Skeletal muscle satellite cell (primary cell): ENCODE measurements at regions not wholly inside any gene's neighbourhood (a gene's known extent, or its start where the extent isn't known, plus 50 kb on each side); places are given as distances from the start of the nearest gene placed in this dataset.
"Not testable (repeated sequence)": the region's sequence is repeated elsewhere in the genome, so short reads cannot be mapped to it uniquely, and the experiment has no call there.

Source experiments
- H3K27me3 ChIP-seq: 2 replicates; pipeline ENCODE4 v1.7.0; 2013; ENCODE audit warnings: low read length; ENCODE audit not compliant: control insufficient read depth, insufficient read depth
- H3K36me3 ChIP-seq: 2 replicates; pipeline ENCODE4 v1.7.0; 2013; ENCODE audit warnings: mild to moderate bottlenecking, control low read depth, low read length; ENCODE audit not compliant: insufficient read depth
- H3K4me1 ChIP-seq: 2 replicates; pipeline ENCODE4 v1.7.0; 2013; ENCODE audit warnings: low read length; ENCODE audit not compliant: control insufficient read depth, insufficient read depth
- H3K4me2 ChIP-seq: 2 replicates; pipeline ENCODE4 v1.7.0; 2013; ENCODE audit warnings: mild to moderate bottlenecking, low read length
- H3K4me3 ChIP-seq: 2 replicates; pipeline ENCODE4 v1.7.0; 2013; ENCODE audit warnings: low read length
- H3K9ac ChIP-seq: 2 replicates; pipeline ENCODE4 v1.7.0; 2013; ENCODE audit warnings: mild to moderate bottlenecking, low read depth, low read length, moderate library complexity
- H3K9me3 ChIP-seq: replicated peaks from 2 replicates; pipeline ENCODE4 v1.7.0; 2013; ENCODE audit warnings: mild to moderate bottlenecking, control low read depth, low read length

DNA sequence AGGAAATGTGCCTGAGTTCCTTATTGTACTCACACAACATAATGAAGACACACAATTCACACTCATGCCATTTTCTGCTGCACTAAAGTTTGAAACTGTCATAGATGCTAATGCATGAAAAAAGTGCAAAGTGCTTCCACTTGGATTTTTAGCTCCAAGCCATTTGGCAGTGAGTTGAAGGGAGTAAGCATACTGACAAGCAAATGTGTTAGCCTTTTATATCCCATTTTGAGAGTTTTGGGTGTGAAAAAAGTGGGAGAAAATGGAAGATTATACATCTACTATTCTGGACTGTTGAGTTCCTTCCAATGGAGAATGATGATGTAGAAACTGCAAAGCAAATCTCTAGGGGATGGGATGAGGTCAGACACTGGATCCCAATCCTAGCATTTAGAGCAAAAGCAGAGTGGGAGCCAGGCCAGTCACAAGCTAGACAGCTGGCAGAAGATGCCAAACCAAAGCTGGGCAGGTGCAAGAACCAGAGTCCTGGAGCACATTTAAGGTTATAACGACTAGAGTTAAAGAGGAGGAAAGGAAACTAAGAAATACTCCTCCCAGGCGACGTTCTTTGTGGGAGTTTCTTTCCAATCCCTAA lies 216.8 kb downstream of the FBXO8 start:
- H3K4me1 ChIP-seq: no peaks in the 10 kb centered on the region
- H3K9me3 ChIP-seq: no peaks in the 10 kb centered on the region
- no peak overlapping the region for H3K4me2 ChIP-seq
- no peak overlapping the region for H3K4me3 ChIP-seq
- no peak overlapping the region for H3K9ac ChIP-seq
- H3K36me3 ChIP-seq: no peaks in the 10 kb centered on the region
- H3K27me3 ChIP-seq: peaks cover 4% of the 10 kb centered on the region

DNA sequence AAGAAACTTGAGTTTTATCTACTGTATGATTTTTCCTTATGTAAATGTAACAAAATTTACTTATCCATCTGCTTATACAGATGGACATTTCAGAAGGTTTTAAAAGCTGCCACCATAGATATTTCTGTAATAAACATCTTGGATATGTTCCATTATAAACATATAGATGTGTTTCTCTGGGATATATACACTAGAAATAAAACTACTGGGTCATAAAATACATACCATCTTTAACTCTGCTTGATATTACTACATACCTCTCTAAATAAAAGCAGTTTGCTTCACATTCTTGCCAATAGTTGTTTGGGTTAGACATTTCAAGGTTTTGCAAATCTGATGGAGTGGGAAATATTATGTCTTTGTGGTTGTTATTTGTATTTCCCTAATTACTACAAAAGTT lies 220.6 kb downstream of the FBXO8 start:
- Histone ChIP-seq H3K9me3 (no peaks in the 10 kb centered on the region), H3K4me1 (no peaks in the 10 kb centered on the region), H3K9ac (no peak overlapping the region), H3K36me3 (no peaks in the 10 kb centered on the region), H3K27me3 (peaks cover 4% of the 10 kb centered on the region), H3K4me3 (no peak overlapping the region), H3K4me2 (no peak overlapping the region)

DNA sequence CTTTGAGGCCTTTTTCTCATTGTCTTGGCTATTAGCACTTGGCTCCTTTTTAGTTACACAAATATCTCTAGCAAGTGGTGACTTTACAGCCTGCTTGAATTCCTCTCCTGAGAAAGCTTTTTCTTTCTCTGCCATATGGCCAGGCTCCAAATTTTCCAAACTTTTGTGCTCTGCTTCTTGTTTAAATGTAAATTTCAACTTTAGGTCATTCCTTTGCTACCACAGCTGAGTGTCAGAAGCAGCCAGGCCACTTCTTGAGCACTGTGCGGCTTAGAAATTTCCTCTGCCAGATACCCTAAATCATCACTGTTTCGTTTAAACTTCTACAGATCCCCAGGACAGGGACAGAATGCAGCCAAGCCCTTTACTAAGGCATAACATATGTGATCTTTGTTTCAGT lies 222.4 kb downstream of the FBXO8 start:
- no peaks in the 10 kb centered on the region for H3K4me1 ChIP-seq
- no peak overlapping the region for H3K4me2 ChIP-seq
- no peak overlapping the region for H3K4me3 ChIP-seq
- no peak overlapping the region for H3K9ac ChIP-seq
- H3K36me3 ChIP-seq: no peaks in the 10 kb centered on the region
- H3K9me3 ChIP-seq: no peaks in the 10 kb centered on the region
- H3K27me3 ChIP-seq: no peaks in the 10 kb centered on the region

DNA sequence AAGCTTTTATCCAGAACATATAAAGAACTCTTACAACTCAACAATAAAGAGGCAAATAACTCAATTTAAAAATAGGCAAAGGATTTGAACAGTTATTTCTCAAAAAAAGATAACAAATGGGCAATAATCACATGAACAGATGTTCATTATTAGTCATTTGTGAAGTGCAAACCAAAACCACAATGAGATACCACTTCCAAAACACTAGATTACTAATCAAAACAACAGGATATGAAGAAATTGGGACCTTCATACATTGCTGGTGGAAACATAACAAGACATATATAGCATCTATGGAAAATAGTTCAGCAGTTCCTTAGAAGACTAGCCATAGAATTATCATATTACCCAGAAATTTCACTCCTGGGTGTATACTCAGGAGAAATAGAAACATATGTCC lies 224.6 kb downstream of the FBXO8 start:
- H3K27me3 ChIP-seq: no peaks in the 10 kb centered on the region
- H3K9me3 ChIP-seq: no peaks in the 10 kb centered on the region
- H3K4me2 ChIP-seq: no peak overlapping the region
- H3K9ac ChIP-seq: no peak overlapping the region
- no peak overlapping the region for H3K4me3 ChIP-seq
- no peaks in the 10 kb centered on the region for H3K36me3 ChIP-seq
- H3K4me1 ChIP-seq: no peaks in the 10 kb centered on the region

DNA sequence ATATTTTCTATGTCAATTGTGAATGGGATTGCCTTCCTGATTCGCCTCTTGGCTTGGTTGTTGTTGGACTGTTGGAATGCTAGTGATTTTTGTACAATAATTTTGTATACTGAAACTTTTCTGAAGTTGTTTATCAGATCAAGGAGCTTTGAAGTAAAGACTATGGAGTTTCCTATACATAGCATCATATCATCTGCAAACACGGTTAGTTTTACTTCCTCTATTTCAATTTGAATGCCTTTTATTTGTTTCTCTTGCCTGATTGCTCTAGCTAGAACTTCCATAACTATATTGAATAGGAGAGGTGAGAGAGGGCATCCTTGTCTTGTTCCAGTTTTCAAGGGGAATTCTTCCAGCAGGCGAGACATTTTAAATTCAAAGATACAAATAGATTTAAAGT lies 226.5 kb downstream of the FBXO8 start:
- Histone ChIP-seq H3K4me3 (no peak overlapping the region), H3K4me1 (no peaks in the 10 kb centered on the region), H3K9me3 (no peaks in the 10 kb centered on the region), H3K9ac (no peak overlapping the region), H3K4me2 (no peak overlapping the region), H3K36me3 (no peaks in the 10 kb centered on the region), H3K27me3 (no peaks in the 10 kb centered on the region)

DNA sequence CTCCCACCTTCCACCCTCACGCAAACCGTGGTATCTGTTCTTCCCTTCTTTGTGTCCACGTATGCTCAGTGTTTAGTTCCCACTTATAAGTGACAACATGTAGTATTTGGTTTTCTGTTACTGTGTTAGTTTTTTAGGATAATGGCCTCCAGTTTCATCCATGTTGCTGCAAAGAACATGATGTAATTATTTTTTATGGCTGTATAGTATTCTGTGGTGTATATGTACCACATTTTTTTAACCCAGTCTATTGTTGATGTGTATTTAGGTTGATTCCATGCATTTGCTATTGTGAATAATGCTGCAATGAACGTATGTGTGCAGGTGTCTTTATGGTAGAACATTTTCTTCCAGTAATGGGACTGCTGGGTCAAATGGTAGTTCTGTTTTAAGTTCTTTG lies 228.1 kb downstream of the FBXO8 start:
- H3K4me1 ChIP-seq: no peaks in the 10 kb centered on the region
- no peak overlapping the region for H3K4me2 ChIP-seq
- no peak overlapping the region for H3K4me3 ChIP-seq
- H3K9ac ChIP-seq: no peak overlapping the region
- H3K9me3 ChIP-seq: no peaks in the 10 kb centered on the region
- no peaks in the 10 kb centered on the region for H3K27me3 ChIP-seq
- no peaks in the 10 kb centered on the region for H3K36me3 ChIP-seq

DNA sequence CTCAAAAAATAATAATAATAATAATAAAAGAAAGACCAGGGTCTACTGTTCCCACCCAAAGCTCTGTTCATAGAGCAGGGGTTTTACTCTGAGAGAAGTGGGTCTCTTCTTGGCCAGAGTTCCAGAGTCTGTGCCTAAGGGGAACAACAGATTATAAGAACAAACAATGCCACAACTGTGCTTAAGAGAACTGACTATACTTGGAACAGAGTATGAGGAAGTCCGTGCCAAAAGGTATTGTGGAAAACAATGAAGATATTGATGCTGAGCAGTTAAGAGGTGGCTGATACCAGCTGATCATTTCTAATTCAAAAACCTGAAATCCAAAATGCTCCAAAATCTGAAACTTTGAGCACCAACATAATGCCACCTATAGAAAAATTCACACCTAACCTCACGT lies 229.6 kb downstream of the FBXO8 start:
- Histone ChIP-seq H3K4me1 (no peaks in the 10 kb centered on the region), H3K9me3 (no peaks in the 10 kb centered on the region), H3K9ac (no peak overlapping the region)

DNA sequence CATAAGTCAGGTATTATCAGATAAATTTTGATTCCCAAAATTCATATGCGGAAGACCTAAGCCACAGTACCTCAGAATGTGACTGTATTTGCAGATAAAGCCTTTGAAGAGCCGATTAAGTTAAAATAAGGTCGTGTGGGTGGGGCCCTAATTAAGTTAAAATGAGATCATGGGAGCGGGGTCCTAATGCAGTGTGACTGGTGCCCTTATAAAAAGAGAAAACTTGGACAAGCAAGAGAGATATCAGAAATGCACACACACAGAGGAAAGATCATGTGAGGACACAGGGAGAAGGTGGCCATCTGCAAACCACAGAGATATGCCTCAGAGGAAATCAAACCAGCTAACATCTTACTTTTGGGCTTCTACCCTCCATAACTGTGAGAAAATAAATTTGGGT lies 236.1 kb downstream of the FBXO8 start:
- Histone ChIP-seq H3K4me2 (no peak overlapping the region), H3K27me3 (no peaks in the 10 kb centered on the region), H3K4me1 (no peaks in the 10 kb centered on the region), H3K9me3 (no peaks in the 10 kb centered on the region), H3K36me3 (no peaks in the 10 kb centered on the region), H3K4me3 (no peak overlapping the region), H3K9ac (no peak overlapping the region)

More for the DNA sequence above, 229.6 kb downstream of the FBXO8 start:
- Histone ChIP-seq H3K27me3 (no peaks in the 10 kb centered on the region), H3K36me3 (no peaks in the 10 kb centered on the region), H3K4me2 (no peak overlapping the region), H3K4me3 (no peak overlapping the region)

DNA sequence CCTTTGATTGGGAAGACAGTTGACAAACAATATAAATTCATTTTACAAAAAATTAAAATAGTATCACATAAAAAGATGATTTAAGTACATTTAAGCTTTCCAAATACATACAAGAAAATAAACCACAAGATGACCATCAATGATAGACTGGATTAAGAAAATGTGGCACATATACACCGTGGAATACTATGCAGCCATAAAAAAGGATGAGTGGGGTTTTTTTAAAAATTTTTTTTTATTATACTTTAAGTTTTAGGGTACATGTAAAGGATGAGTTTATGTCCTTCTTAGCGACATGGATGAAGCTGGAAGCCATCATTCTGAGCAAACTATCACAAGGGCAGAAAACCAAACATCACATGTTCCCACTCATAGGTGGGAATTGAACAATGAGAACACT lies 237.6 kb downstream of the FBXO8 start:
- not testable (repeated sequence) for H3K9me3 ChIP-seq, H3K4me2 ChIP-seq, H3K36me3 ChIP-seq, H3K4me3 ChIP-seq, H3K27me3 ChIP-seq, H3K4me1 ChIP-seq, H3K9ac ChIP-seq

DNA sequence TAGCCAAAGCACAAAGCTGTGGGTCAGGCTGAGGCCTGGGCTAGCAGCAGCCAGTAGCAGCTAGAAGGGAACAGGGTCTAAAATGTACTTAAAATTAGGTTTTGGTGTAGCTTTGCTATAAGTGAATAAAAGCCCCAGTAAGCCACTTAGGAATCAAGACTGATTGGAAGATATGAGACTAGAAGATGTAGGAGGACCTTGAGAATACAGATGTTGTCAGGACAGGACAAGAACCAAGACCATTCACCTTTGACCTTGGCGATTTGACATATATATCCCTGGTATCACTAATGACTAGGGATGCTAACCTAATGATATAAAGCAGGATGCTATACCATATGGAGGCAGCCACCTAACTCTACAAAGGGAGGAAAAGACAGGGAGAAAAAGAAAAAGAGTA lies 238.1 kb downstream of the FBXO8 start:
- no peaks in the 10 kb centered on the region for H3K27me3 ChIP-seq
- no peaks in the 10 kb centered on the region for H3K9me3 ChIP-seq
- no peak overlapping the region for H3K4me3 ChIP-seq
- H3K4me2 ChIP-seq: no peak overlapping the region
- H3K36me3 ChIP-seq: no peaks in the 10 kb centered on the region
- no peak overlapping the region for H3K9ac ChIP-seq
- H3K4me1 ChIP-seq: no peaks in the 10 kb centered on the region

DNA sequence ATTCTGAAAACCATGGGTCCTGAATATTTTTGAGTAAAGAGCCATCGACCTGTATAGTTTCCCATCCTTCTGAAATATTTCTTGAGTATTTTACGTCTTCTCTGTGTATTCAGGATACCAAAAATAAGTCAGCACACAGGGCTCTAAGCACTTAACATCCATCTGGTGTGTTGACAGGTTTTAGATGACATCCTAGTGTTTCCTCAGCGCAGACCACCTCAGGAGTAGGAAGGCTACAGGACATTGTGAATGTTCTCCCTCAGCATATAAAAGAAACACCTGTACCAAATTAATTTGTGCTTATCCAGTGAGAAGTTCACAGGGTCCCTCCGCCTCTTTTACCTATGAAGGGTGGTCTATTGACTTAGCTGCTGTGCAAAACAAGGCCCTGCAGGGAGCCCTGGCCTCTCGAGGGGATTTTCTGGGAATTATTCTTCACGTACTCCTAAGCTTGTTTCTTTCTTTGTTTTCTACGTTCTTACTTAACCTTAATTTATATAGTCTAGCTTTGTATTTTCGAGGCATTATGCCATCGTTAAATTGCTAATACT lies 241.8 kb downstream of the FBXO8 start:
- Histone ChIP-seq H3K9ac (no peak overlapping the region), H3K27me3 (no peaks in the 10 kb centered on the region), H3K4me3 (no peak overlapping the region), H3K9me3 (no peaks in the 10 kb centered on the region), H3K36me3 (no peaks in the 10 kb centered on the region), H3K4me2 (no peak overlapping the region), H3K4me1 (no peaks in the 10 kb centered on the region)

DNA sequence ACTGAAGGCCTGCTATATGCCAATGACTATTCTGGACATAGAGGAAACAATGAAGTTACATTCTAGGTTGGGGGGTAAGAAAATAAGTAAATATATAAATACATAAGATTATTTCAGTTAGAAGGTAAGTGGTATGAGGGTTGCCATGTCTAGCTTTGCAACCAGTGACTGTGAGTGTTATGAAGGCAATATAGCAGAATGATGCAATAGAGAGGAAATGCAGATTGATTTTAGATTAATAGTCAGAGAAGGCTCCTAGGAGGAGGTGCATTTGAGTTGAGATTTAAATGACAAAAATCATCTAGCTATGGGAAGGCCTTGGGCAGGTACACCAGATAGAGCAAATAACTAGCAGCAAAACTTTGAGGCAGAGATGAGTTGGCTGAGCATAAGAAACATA lies 243.2 kb downstream of the FBXO8 start:
- no peaks in the 10 kb centered on the region for H3K4me1 ChIP-seq
- H3K9ac ChIP-seq: no peak overlapping the region
- H3K36me3 ChIP-seq: no peaks in the 10 kb centered on the region
- H3K4me2 ChIP-seq: no peak overlapping the region
- H3K4me3 ChIP-seq: no peak overlapping the region
- H3K9me3 ChIP-seq: no peaks in the 10 kb centered on the region
- no peaks in the 10 kb centered on the region for H3K27me3 ChIP-seq
